A673 (cell line): ENCODE measurements at regions not wholly inside any gene's neighbourhood (a gene's known extent, or its start where the extent isn't known, plus 50 kb on each side); places are given as distances from the start of the nearest gene placed in this dataset.

Experiments
- EZH2 ChIP-seq: fragments of 200-600 bp; sonication (generic); IDR thresholded peaks from 2 replicates; pipeline ENCODE4 v1.6.1; 2017; ENCODE audit warnings: borderline replicate concordance, low read depth, mild to moderate bottlenecking, mixed read lengths, antibody characterized with exemption, low read length; ENCODE audit not compliant: poor library complexity, severe bottlenecking
- TF ChIP-seq, protein P1 (sequence below): fragments of 300-800, 200-600 bp; sonication (generic); conservative IDR thresholded peaks from 2 replicates; pipeline ENCODE4 v1.5.1; 2017; ENCODE audit warnings: low read depth, mild to moderate bottlenecking, antibody characterized with exemption, low read length, moderate library complexity, mixed read lengths

GRCh38 chr2:204170411-204170810 lies 233.8 kb downstream of the ICOS start:
- TF ChIP-seq, protein P1, sequence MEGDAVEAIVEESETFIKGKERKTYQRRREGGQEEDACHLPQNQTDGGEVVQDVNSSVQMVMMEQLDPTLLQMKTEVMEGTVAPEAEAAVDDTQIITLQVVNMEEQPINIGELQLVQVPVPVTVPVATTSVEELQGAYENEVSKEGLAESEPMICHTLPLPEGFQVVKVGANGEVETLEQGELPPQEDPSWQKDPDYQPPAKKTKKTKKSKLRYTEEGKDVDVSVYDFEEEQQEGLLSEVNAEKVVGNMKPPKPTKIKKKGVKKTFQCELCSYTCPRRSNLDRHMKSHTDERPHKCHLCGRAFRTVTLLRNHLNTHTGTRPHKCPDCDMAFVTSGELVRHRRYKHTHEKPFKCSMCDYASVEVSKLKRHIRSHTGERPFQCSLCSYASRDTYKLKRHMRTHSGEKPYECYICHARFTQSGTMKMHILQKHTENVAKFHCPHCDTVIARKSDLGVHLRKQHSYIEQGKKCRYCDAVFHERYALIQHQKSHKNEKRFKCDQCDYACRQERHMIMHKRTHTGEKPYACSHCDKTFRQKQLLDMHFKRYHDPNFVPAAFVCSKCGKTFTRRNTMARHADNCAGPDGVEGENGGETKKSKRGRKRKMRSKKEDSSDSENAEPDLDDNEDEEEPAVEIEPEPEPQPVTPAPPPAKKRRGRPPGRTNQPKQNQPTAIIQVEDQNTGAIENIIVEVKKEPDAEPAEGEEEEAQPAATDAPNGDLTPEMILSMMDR = no peak
- no peak for TF ChIP-seq EZH2
